Middle frontal gyrus (tissue), 1 donor: ENCODE measurements at regions not wholly inside any gene's neighbourhood (a gene's known extent, or its start where the extent isn't known, plus 50 kb on each side); places are given as distances from the start of the nearest gene placed in this dataset.

Source experiments
- DNase-seq: peaks from one replicate; pipeline ENCODE4 v3.0.0-alpha.2; 2015; ENCODE audit warnings: low spot score; ENCODE audit errors: extremely low spot score

DNA sequence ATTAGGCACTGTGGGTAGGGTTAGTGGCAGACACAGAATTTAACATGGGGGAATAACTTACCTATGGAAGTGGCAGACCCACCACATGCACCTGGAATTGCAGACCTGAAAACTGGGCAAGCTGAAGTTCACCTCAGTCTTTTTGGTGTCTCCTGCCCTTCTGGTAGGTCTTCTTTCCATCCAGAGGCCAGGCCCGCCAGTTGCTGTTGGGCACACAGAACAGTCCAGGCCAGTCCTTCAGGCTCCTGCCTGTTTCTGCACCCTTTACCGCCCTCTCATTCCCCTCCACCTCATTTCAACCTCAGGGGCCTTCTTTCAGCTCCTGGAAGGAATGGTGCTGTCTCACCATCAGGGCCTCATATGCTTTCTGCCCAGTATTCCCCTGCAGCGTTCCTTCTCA lies 358.9 kb upstream of the ETAA1 start:
- DNase-seq: no peak

DNA sequence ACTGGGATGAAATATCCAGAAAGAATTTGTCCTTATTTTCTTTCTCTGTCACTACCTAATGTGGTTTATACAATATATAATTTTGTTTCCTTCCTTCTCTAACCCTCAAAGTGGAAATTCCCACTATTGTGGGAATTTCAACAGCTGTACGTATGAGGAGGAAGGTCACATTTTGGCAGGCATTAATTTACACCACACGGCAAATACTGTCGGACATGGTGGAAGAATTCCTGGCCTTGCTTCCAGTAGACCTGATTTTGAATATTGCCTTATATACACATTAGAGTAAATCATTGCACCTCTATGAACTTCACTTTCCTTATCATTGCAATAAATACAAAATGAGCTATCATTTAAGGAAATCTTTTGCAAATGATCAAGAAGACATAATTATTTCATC lies 358.1 kb upstream of the ETAA1 start:
- DNase-seq: no peak

DNA sequence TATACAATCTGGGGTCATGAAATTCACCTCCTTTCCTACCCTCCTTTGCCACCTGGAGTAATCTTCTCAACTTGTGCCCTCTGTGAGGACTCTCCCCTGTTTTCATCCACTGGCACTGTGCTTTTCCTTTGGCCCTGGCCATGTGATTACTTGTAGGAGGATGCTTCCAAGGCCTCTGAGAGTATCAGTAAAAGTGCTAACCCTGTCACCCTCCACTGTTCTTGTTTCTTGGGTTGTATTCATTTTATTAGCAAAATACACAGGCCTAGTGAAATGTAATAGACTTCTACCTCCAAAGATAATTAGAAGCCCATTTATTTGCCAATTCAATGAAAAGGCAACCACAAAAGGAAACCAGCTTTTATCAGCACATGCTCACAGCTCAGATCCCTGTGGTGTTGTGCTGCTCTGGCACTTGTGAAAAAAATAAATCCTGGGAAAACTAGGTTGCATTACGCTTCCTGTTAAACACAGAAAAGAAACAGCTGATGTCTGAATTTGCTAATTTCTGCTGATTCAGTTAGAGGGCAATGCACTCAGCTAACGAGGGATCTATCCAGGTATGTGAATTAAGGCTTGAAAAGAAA lies 357.5 kb upstream of the ETAA1 start:
- DNase-seq: no peak

DNA sequence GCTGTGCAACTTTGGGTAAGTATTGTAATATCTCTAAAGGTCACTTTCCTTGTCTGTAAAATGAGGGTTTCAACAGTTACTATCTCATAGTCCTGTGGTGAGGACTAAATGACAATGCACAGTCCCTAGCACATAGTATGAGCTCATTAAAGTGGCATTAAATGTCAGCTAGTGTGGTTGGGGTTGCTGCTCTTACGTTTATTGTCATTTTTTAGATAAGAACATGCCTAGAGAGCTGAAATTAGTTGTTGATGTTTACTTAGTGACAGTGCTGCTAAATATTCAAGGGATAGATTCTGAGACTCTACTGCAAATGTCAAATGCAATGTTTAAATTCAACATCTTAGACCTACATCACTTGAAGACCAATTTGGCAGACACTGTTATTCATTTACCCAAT lies 356.1 kb upstream of the ETAA1 start:
- no peak for DNase-seq

DNA sequence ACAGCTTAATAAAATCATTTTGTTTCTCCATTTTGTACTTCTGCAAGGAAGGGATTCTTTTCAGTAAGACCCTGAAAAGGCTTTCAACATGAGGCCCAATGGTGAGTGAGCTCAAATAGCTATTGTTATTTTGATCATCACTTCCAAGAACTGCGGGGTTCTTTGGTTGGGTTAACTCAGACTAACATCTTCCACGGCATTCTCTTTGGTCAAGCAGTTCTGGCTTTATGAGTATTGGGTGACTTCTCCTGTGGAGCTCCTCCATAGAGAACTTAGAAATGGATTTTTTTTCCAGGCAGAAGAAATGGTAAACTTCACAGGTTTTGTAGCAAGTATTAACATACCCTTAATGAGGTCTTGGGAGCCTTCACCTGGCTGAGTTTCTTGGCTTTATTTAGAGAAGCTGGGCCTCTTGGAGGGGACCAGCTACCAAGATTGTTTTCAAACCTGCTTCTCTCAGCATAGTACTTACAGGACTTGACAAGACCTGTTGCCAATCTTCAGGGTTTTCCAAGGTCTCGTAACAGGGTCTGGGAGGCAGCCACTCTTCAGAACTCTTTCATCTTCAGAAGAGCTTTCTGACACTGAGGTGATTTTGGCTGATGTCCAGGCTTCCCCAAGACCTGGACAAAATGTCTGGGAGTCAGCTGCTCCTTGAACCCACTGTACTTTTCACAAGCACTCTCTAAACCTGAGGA lies 353.2 kb upstream of the ETAA1 start:
- DNase-seq: no peak

DNA sequence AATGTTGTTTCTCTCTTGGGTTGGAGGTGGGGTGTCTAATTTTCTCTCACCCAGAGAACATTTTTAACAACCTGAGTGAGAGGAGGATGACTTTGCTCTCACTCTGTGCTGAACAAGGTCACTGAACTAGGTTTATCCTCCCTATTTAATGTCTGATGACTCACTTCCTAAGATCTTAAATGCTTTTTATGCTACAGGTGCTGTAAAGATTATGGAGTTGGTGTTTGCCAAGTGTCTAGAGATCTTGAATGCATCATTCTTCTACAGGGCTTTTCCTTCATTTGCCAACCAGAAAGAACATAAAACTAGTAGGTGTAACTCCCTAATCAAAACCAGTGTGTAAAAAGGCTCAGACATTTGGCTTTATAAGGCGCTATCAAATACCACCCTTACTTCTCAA lies 350.5 kb upstream of the ETAA1 start:
- DNase-seq: no peak

DNA sequence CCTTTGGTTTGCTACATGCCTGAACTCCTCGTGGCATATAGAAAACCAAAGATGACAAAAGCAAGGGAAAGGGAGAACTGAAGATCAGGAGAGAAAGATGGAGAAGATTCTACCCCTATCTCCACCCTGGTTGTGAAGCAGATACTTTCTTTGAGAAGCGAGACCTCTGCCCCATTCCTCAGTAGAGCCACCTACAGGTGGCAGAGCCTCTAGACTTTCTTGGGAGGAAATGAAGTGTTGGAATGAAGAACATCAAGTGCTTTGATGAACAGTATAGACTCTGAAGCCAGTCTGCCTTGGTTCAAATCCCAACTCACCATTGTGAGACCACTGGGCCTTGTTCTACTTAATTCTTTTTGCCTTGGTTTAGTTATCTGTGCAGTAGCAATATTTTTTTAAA lies 348.8 kb upstream of the ETAA1 start:
- no peak for DNase-seq

DNA sequence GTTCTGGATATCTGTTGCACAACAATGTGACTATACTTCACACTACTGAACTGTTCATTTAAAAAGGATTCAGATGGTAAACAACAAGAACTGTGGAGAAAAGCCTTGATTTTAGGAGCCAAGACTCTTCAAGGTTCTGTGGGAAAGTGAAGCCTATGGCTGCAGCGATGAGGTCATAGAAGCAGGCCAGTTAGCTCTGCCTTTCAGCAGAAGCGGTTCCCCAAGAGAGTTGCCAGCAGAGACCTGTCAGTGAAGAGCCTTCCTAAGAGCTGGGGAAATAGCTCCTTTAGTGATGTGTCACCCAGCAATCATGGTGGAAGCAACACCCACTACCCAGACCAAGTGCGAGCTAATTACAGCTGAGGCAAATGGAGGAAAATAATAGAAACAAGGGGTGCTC lies 346.5 kb upstream of the ETAA1 start:
- DNase-seq: no peak

DNA sequence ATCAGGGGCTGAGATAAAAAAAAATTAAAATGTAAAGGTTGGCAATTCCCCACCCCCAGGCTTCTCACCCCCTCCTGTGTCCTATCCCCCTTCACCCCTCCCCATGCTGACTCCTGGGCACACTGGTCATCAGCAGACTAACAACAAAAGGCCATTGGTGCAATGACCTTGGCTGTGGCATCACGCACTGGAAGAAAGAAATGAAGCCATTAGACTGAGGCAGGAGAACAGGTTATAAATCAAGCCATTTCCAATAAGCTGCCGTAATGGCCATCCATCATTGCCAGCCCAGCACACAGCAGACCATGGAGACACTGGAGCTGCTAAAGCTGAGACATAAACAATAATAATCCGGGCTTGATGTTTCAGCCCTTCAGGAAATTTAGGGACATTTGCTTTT lies 342.4 kb upstream of the ETAA1 start:
- DNase-seq: no peak

DNA sequence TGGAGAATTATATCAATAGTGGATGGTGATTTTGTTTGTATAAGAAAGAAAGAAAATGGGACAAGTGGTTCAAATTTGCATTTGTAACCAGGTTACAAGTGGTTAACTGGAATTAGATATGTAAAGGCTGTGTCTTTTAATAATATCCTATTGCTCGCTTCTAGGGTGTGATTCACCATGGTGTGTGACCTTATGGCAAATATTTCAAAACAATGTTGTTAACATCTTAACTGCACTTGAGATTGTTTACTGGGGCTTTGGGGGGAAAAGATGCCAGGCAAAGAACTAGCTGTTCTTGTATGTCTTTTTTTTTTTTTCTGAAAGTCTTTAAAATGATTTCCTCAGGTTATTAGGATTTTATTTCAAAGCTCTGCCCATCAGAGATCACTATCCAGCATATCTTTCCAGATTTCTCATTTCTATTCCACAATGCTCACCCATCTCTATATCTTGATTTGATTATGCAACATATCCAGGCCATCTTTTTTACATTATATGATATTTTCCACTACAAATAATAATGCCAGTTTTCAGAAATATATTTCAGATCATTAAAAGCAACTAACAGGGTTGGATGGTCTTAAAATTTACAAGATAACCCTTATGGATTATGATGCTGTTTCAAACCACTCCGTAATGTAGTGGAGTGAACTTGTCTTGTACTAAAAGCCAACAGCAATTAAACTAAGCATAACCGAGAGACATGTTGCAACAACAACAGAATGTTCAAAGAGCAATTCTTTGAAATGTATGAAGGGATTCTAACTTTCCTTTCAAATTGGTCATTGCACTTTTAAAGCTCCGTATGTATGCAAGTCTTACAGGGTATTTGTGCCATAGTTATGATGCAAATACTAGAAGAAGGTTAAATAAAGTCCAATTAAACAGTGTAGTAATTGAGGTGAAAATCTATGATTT lies 341.5 kb upstream of the ETAA1 start:
- no peak for DNase-seq

DNA sequence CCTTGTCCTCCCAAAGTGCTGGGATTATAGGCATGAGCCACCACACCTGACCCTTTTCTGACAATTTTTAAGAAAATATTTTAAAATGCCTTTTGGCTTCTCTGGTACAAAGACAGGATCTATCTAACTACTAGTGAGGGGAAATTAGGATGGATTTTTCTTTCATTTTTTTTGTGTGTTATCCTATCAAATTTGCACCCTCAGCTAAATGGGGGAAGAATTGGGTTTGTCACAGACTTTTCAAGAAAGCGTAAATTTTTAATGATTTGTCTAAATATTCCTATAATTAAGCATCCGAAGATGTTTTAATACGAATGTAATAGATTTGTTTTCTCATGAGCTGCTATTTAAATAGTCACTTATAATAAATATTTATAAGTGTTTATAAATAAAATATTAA lies 340.0 kb upstream of the ETAA1 start:
- no peak for DNase-seq

DNA sequence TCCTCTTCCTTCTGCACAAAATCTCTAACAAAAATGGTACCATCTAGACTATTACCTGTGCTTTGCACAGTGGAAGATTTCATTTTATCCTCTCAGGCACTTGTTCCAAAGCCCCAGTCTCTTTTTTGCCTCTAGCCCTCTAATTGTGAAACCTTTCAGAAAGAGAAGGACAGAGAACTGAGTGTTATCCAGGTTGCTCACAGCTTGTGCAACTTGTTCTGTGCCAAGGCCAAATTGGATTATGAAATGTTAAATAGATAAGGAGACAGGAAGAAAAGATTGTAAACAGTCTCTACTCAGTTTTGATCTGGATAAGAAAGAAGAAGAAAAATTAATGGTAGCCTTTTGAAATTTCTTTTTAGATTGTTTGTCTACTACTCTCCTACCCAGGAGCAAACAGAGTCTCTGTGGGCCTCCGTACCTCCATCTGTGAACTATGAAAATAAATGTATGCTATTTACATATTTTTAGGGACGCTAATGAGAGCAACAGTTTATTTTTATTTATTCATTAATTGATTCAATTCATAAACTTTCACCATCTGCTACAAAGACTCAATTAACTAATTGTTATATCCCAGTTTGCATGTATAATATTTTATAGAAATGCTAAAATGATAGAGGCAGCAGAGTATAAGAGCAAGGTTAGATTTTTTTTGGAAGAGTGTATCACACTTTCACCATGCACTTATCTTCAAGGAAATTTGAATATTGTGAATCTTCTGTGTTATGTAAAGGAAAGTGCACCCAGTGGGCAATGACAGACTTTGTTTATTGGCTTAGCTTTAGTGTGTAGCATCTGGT lies 339.0 kb upstream of the ETAA1 start:
- no peak for DNase-seq

DNA sequence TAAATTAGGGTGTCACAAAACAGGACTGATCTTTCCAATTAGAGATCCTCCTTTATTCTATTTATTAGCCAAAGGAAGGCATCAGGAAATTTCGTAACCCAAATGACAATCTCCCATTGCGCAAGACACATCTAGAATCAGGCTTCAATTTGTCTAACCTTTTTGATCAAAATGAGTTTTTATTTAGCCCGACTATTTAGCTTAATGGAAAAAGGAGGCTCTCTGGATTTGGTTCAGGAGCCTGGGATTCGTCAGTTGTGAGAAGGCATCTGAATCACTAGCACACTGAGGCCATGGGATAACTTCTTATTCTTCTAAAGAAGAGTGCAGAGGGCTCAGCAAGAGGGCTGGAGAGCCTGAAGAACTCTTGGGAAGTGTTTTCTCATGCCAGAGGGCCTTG lies 332.1 kb upstream of the ETAA1 start:
- no peak for DNase-seq

DNA sequence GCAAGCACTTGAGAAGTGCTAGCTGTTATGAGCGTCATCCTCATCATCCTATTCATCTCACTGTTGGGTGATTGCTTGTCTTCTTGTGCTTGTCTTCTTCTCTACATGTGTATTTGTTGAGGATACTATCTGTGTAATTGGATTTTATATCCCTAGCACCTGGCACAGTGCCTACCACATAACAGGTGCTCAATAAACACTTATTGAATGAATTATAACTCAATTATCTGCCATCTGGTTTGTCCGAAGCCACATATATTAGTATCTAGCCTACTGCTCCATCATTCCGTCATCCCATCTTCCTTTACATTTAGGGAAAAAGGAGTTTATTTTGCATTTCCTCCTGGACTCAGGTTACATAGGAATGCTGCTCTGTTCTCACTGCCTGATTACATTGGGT lies 330.4 kb upstream of the ETAA1 start:
- DNase-seq: no peak

DNA sequence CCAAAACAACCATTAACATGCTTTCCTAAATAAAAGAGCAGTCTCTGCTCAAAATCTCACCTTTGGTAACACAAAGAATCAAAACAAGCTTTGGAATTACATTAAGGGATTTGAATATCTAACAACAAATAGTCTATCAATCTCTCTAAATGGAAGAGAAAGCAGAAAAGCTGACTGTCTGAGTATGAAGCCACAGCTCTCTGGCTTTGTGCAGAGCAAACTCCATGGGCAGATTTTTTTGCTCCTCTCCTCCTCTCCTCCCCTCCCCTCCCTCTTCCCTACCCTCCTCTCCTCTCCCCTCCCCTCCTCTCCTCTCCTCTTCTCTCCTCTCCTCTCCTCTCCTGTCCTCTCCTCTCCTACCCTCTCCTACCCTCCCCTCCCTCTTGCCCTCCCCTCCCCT lies 329.5 kb upstream of the ETAA1 start:
- no peak for DNase-seq

DNA sequence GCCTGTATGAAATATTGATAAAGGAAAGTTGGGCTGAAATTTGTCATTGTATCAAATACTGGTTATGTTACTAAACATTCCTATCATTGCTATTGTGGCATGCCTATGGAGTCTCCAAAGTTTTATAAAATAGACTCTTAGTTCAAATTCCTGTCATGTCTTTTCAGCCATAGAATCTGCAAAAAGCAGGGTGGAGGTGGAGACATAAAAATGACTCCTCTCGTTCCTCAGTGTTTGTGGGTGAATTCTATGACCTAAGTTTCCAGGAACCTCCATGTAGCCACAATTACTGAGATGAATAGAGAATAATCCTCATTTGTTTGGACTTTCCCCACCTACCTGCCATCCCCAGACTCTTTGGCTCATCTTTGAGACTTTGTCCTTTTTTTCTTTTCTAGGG lies 326.3 kb upstream of the ETAA1 start:
- DNase-seq: no peak

DNA sequence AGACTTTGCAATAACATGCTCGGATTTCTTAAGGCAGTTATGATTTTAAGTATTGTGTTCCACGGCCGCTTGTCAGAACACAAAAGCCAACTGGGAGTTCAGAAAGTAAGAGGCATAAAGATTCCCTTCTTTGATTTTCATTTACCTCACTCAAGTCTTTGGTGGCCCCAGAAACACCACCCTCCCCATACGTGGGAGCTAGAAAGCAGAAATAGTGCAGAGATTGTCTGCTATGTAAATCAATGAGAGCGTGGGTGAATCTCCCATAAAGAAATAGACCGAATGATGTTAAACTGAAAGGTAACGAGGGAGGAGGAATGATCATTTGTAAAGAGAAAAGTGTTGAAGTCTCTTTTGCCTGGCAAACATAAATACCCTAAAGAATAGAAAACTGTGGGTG lies 322.1 kb upstream of the ETAA1 start:
- no peak for DNase-seq

DNA sequence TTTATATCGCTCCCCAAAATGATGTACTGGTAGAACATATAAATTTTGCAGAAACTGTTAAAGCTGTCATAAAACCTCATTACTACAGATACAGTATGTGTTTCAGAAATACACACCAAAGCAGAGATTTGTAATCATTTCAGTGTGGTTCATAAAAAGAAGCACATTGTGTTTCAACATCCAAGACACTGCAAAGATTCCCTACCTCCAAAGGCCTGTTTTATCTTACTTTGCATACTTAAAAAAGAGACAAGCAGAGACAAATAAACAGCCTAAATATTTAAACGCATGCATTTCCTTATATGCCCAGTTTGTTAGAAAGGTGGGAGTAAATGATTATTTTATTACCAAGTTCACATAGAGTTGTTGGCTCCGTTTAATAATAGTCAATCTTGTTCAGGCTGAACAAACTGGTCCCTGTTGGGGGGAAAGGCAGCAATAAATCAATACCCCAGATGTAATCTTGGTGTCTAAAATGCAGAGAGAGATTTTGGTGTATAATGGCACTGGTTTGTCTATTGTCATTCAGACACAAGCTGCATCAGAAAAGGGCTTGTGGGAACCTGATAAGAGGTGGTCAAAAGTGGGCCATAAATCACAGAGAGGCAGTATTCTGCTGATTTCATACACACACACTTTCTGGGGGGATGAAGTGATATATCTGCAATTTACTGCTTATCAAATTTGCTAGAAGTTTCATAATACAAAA lies 321.4 kb upstream of the ETAA1 start:
- DNase-seq: no peak

DNA sequence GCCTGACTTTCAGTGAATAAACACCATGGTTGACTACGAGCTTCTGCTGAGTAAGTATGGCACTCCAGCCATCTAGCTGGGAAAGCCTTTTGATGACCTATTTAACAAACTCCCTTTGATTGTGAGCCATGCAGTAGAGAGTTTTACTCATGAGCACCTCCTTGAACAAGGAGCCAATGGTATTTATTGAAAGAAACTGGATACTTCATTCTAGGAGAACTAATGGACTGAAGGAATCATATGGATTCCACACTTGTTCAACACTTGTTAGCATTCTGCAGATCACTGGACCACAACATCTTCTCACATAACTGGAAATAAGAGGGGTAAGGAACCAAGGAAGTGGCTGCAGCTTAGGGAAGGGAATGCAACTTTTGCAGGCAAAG lies 320.9 kb upstream of the ETAA1 start:
- no peak for DNase-seq

DNA sequence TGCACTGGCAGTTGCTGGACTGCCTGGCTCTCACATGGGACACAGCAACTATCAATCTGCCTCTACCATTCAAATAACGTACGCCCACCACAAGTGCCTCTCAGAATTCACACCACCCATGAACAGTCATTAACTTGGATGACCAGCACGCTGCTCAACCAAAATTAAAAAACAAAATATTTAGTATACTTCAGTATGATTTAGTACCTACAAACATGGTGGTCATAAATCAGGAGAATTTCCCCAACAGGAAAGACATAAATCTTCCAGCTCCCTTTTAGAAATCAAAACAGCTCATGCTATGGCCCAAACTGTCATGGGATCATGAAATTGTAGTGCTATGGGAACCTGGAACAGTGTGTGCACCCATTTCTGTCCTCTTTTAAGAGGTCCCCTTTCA lies 317.4 kb upstream of the ETAA1 start:
- DNase-seq: no peak

DNA sequence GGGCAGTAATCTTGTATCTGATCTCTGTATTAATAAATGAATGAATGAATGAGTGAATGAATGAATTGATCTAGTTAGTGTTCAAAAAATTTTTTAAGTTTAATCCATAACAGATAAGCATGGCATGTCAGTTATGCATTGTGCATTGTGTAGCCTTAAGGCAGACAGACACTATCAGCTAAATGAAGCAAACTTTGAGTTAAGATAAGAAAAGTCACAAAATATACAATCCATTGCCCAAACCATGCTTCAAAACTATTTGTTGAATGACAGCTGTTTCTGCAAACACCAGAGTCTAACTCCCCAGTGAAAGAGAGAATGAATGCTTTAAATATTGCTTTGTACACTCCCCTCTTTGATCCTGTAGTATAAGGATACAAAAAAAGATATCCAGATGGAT lies 314.3 kb upstream of the ETAA1 start:
- no peak for DNase-seq
